Bronchial epithelial cell (primary cell): ENCODE measurements at regions not wholly inside any gene's neighbourhood (a gene's known extent, or its start where the extent isn't known, plus 50 kb on each side); places are given as distances from the start of the nearest gene placed in this dataset.

Source experiments
- DNase-seq: peaks from one replicate; pipeline ENCODE4 v3.0.0-alpha.2; 2010; ENCODE audit warnings: low read depth
- FAIRE-seq: peaks from 2 replicates; lab custom pipeline; 2011; peaks lifted over from hg19 to GRCh38; lab: Jason Lieb, UNC
- H3K27me3 ChIP-seq: 2 replicates; pipeline ENCODE4 v1.5.1; 2011; ENCODE audit warnings: low read length; ENCODE audit not compliant: control insufficient read depth, insufficient read depth
- H3K36me3 ChIP-seq: 2 replicates; pipeline ENCODE4 v1.5.1; 2011; ENCODE audit warnings: low read length; ENCODE audit not compliant: control insufficient read depth, insufficient read depth
- H3K4me3 ChIP-seq: 2 replicates; pipeline ENCODE4 v1.5.1; 2011; ENCODE audit warnings: mild to moderate bottlenecking, low read depth, low read length, control low read depth
- TF ChIP-seq, protein P1 (sequence below): IDR thresholded peaks from 2 replicates; pipeline ENCODE4 v1.5.1; 2011; ENCODE audit warnings: mild to moderate bottlenecking, moderate library complexity, low read length, control low read depth, inconsistent platforms; ENCODE audit not compliant: insufficient read depth, severe bottlenecking

- no peak overlapping the region for H3K4me3 ChIP-seq
- TF ChIP-seq, protein P1, sequence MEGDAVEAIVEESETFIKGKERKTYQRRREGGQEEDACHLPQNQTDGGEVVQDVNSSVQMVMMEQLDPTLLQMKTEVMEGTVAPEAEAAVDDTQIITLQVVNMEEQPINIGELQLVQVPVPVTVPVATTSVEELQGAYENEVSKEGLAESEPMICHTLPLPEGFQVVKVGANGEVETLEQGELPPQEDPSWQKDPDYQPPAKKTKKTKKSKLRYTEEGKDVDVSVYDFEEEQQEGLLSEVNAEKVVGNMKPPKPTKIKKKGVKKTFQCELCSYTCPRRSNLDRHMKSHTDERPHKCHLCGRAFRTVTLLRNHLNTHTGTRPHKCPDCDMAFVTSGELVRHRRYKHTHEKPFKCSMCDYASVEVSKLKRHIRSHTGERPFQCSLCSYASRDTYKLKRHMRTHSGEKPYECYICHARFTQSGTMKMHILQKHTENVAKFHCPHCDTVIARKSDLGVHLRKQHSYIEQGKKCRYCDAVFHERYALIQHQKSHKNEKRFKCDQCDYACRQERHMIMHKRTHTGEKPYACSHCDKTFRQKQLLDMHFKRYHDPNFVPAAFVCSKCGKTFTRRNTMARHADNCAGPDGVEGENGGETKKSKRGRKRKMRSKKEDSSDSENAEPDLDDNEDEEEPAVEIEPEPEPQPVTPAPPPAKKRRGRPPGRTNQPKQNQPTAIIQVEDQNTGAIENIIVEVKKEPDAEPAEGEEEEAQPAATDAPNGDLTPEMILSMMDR = no peak
- no peaks in the 10 kb centered on the region for H3K27me3 ChIP-seq
- no peak for FAIRE-seq
- DNase-seq = no peak
- no peaks in the 10 kb centered on the region for H3K36me3 ChIP-seq
Observed at GRCh38 chr5:120240706-120241105, 223.4 kb upstream of the PRR16 start.

DNA sequence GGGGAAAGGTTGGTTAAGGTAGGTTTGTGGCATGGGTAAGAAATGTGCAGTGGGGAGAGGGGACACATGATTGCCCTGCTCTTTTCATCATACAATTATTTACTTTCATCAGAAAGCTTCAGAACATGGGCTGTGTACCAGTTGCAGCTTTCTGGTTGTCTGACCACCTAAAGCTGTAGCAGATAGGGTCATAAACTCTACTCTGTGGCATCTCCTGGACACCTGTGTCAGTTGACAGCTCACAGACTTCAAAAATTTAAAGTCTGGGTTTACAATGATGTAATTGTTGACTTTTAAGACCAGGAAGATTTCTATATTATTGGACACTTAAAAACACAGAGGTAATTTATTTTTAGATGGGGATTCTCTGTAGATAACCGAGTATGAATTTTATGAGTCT is 222.7 kb upstream of the PRR16 start:
- H3K4me3 ChIP-seq = no peak overlapping the region
- FAIRE-seq (no peak), DNase-seq (no peak)
- TF ChIP-seq, protein P1 = no peak
- H3K27me3 ChIP-seq = no peaks in the 10 kb centered on the region
- H3K36me3 ChIP-seq = no peaks in the 10 kb centered on the region

DNA sequence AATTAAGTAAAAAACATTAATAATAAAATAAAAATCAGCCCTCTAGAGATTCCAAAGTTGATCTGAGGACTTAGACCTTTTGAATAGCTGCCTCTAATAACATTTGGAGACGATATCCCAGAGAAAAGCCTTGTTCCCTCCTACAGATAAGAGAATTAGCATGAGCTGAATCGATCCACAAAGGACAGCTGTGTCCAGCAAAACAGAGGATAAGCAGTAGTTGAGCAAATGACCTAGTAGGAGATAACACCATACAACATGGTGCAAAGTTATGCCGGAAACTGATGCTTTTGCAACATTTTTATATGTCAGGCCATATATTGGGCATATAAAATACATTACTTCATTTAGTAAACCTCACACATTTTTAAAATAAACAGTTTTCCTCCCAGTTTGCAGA is 212.2 kb upstream of the PRR16 start:
- no peaks in the 10 kb centered on the region for H3K27me3 ChIP-seq
- FAIRE-seq = no peak

GRCh38 chr5:120252839-120253238 is 211.3 kb upstream of the PRR16 start:
- Histone ChIP-seq H3K36me3 (no peaks in the 10 kb centered on the region), H3K4me3 (no peak overlapping the region), H3K27me3 (no peaks in the 10 kb centered on the region)
- TF ChIP-seq, protein P1 = no peak
- peak; percentile 45 for DNase-seq
- no peak for FAIRE-seq

More for the DNA sequence above, 212.2 kb upstream of the PRR16 start:
- TF ChIP-seq, protein P1 = no peak
- Histone ChIP-seq H3K36me3 (no peaks in the 10 kb centered on the region), H3K4me3 (no peak overlapping the region)
- DNase-seq = no peak

GRCh38 chr5:120254385-120254784 is 209.7 kb upstream of the PRR16 start:
- no peak overlapping the region for H3K4me3 ChIP-seq
- no peaks in the 10 kb centered on the region for H3K36me3 ChIP-seq
- FAIRE-seq (no peak), DNase-seq (peak; percentile 38)
- no peaks in the 10 kb centered on the region for H3K27me3 ChIP-seq
- TF ChIP-seq, protein P1 = no peak

DNA sequence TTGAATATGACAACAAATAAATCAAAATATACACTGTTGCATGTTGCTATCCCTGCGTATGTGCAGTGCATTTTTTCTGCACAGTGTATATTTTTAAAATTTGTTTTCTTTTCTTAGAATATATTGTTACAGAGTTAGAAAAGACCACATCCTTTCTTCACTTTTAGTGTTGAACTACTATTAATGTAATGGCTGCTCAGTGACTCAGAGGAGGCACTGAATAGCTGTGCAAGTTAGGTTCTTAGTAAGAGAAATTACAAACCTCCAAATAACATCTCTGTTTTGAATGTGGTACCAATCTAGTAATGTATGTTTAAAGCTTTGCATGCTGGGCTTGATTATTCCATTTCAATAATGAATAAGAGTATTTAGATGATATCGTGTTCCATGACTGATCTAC is 208.9 kb upstream of the PRR16 start:
- FAIRE-seq = no peak
- no peaks in the 10 kb centered on the region for H3K36me3 ChIP-seq
- no peak for DNase-seq
- no peak overlapping the region for H3K4me3 ChIP-seq
- H3K27me3 ChIP-seq = no peaks in the 10 kb centered on the region
- TF ChIP-seq, protein P1 = no peak
